Ammon's horn (tissue), 1 donor: ENCODE measurements at regions not wholly inside any gene's neighbourhood (a gene's known extent, or its start where the extent isn't known, plus 50 kb on each side); places are given as distances from the start of the nearest gene placed in this dataset.

Source experiments
- DNase-seq: peaks from one replicate; pipeline ENCODE4 v3.0.0-alpha.2; 2016; ENCODE audit warnings: low spot score

DNA sequence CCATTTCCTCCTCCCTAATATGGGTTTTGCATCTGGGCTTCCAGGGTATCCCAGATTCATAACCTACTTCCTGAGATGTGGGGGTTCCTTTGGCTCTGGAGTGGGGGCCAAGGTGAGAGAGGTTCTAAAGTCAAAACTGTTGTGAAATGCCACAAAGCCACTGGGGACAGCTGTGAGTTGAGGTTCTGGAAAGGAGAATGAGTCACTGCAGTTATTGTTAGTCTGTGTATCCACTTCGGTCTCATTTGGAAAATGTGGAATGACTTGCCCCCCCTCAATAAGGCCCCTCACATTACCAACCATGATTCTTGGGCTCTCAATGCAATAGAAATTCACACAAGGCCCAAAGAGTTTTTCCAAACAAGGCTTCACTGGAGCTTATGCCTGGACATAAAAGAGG, 51.1 kb upstream of the LGALSL start:
- DNase-seq: no peak

DNA sequence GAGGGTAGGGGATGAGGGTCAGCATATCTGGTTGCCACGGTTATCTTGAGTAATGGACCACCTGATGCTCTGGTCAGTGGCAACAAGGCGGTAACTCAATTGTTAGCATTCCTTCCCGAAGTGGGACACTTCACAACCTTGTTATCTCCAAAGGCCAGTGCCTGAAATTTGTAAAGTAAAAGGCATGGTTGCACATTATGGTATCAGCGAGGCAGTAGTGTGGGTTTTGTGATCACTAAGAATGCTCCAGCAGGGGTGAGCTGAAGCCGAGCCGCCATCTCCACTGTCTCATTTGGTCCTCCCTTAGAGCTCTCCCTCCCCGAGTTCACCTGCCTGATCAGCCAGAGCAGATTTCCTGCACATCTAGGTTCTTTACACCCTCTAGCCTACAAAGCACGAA, 50.5 kb upstream of the LGALSL start:
- no peak for DNase-seq

DNA sequence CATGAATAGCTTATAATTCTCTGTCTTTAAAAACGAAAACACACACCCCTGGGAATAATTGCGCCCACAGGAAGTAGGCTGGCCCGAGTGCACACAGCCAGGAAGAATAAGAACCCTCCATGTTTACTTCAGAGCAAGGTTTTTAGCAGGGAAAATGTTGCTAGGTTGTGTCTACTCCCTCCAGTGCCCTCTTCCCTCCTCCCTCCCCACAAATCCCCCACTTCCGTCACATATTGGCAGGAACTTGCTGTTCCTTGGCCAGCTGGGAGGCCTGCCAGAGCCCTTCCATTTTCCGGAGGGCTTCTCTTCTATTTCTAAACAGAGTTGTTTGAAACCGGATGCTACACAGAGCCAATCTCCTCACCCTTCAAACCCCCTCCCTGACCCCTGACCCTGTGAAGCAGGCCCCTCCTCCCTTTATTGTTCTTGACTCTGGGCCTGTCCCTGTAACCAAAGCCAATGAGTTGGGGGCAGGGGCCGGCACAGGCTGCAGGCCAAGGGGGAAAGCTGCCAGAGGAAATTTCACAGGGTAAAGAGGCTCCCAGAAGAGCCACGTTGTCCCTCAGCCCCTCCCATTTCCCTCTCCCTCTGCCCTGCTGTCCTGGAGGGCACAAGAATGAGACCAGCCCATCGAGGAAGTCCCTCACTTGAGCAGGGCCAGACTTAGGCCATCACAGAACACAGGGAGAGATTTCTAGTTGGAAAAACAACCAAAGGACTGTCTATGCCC, 49.8 kb upstream of the LGALSL start:
- DNase-seq: peak; percentile 87
